GM12892 (cell line): ENCODE measurements at regions not wholly inside any gene's neighbourhood (a gene's known extent, or its start where the extent isn't known, plus 50 kb on each side); places are given as distances from the start of the nearest gene placed in this dataset.
"Not testable (repeated sequence)": the region's sequence is repeated elsewhere in the genome, so short reads cannot be mapped to it uniquely, and the experiment has no call there.

Source experiments
- DNase-seq: peaks from one replicate; pipeline ENCODE4 v3.0.0; 2011; ENCODE audit not compliant: insufficient read length
- FAIRE-seq: peaks from 2 replicates; lab custom pipeline; 2011; peaks lifted over from hg19 to GRCh38; lab: Jason Lieb, UNC
- POLR2A ChIP-seq: IDR thresholded peaks from 2 replicates; pipeline ENCODE4 v1.6.1; 2011; ENCODE audit warnings: low read depth, low read length, control low read depth
- POLR2AphosphoS5 ChIP-seq: IDR thresholded peaks from 2 replicates; pipeline ENCODE4 v1.6.1; 2011; ENCODE audit warnings: low read depth, low read length, control low read depth
- TAF1 ChIP-seq: IDR thresholded peaks from 2 replicates; pipeline ENCODE4 v1.6.1; 2011; ENCODE audit warnings: low read depth, mild to moderate bottlenecking, control low read depth, low read length, borderline replicate concordance

DNA sequence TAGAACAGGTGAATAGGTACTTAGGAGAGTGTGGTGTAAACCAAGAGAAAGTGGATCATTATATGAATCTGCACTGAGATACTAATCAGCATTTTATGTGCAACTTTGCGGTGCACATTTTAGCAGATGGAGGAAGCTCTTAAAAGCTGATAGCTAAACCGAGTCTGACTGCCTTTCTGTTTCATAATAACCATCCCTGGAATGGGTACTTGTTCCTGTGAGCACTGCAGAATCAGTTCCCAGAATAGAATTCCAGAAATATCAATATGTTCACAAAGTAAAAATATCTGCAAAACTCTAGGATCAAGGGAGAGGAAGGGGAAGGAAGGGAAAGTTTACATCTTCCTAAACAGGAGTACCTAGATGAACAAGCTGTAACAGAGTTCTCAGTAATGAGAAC, 432.2 kb upstream of the HNRNPA3 start:
- DNase-seq = no peak
- no peak for FAIRE-seq
- TF ChIP-seq TAF1 (no peak), POLR2A (no peak), POLR2AphosphoS5 (no peak)

DNA sequence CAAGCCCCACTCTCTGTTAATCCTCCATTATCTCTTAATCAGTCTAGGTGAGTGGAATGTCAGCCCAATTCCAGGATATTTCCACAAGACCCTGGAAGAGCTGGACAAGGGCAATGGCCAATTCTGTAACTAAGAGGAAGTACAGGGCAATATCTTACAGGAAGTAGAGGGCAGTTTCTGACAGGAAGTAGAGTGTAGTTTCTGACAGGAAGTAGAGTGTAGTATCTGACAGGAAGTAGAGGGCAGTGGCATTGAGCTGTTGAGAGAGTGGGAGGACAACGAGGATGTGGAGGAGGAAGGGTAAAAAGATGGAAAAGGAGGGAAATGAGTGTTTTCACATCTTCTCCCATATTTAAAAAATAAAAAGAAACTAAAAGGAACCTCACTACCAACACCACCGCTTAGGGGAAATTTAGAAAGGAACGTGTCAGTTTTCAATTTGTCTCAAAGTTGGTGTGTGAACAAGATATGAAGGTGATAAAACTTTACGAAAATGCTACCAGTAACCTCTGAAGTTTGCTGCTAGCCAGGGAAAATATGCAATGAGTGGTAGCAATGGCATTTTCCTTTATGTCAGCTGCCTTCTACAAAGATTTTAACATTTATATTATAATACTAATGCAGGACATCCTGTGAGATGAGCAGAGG, 430.9 kb upstream of the HNRNPA3 start:
- DNase-seq (no peak), FAIRE-seq (no peak)
- TF ChIP-seq TAF1 (no peak), POLR2AphosphoS5 (no peak), POLR2A (no peak)

DNA sequence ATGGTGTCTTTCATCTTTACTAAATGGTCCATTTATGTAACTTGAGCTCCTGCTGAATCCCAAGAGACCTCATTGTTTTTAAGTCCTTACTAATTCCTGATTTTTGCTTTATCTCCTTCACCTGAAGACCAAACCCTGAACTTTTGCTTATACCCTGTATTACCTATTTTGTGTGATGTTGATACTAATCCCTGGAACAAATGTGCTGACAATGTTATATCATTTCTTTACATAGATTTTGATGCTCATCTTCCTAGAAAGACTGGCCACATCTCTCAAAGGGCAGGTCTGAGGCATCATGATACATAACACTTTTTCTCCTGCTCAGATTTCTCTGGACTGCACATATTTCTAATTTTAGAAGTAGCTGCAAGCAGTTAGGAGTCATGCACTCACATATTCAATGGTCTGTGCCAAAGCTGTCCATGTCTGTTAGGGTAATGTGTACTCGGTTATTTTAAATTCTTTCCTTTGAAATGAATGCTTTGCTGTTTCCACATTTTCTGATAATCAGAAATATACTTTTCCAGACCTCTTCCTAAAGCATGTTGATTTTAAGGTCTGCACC, 427.9 kb upstream of the HNRNPA3 start:
- no peak for FAIRE-seq
- TF ChIP-seq POLR2A (no peak), TAF1 (no peak), POLR2AphosphoS5 (no peak)
- DNase-seq = no peak

DNA sequence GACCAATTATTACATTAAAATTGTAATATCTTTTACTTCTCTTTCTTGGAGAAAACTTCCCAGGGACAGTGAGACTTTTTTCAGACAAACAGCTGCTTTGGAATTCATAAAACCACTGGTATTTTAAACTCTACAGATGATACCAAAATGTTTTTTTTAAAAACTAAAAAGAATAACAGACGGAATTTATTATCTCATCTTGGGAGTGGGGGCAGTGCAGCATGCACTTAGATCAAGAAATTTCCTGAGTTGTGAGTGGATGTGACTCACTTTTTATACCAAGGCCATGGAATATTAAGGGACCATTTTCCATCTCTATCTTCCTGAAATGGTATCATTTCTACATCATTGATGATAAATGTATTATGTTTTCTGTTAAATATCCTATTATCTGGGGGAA, 422.8 kb upstream of the HNRNPA3 start:
- DNase-seq (no peak), FAIRE-seq (no peak)
- TF ChIP-seq POLR2AphosphoS5 (no peak), POLR2A (no peak), TAF1 (no peak)

DNA sequence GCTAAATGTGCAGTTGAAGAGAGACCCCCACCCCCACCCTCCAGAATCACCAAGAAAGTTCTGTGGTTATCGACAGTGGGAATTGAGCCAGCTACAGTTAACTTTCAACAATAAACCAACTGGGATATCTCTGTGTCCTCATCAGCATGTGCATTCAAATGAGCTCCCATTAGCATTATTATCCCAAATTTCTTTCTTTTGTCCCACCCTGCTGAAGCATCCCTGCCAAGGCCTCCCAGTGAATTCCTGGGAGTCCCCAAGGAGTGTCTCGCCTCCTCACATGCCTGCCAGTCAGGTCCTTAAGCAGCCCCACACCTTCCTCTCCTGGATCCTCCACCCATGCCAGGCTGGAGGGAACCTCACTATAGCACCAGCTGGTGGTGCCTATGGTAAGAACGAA, 422.1 kb upstream of the HNRNPA3 start:
- FAIRE-seq (no peak), DNase-seq (no peak)
- TF ChIP-seq POLR2AphosphoS5 = no peak
- no peak for TF ChIP-seq POLR2A
- no peak for TF ChIP-seq TAF1

DNA sequence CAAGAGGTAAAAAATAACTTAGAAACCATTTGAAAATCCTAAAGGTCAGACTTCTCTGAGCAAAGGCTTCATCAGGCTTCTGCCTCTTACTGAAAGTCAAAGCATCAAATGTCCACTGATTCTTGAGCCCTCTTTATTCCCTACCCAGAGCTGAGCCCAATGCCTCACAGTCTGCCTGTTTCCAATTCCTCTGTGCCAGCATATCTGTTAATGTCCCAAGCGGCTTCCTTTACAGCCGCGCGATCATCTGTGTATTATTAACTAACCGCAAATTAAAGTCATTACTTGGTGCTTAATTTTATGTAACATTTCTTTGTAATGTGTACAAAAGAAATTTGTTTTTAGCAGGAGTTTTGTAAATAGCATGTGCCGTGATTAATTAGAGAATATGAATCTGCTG, 418.8 kb upstream of the HNRNPA3 start:
- no peak for TF ChIP-seq POLR2AphosphoS5
- TF ChIP-seq TAF1 = no peak
- no peak for TF ChIP-seq POLR2A
- DNase-seq (no peak), FAIRE-seq (no peak)

DNA sequence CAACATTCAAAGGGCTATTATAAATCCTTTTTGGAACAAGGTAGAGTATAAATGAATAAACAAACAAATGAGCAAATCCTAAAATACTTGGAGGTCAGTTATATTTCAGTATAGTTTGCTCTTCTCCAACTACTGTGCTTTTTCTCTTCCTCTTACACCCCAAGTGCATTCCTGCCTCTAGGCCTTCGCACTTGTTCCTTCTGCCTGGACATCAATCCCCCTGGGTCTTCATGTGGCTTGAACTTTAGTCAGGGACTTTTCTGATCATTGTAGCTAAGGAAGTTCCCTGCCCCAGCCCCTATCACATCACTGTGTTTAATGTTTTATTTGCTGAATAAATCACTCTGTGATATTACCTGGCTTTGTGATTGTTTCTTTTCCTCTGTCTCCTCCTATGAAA, 418.2 kb upstream of the HNRNPA3 start:
- FAIRE-seq (no peak), DNase-seq (no peak)
- TF ChIP-seq POLR2A (no peak), TAF1 (no peak), POLR2AphosphoS5 (no peak)

DNA sequence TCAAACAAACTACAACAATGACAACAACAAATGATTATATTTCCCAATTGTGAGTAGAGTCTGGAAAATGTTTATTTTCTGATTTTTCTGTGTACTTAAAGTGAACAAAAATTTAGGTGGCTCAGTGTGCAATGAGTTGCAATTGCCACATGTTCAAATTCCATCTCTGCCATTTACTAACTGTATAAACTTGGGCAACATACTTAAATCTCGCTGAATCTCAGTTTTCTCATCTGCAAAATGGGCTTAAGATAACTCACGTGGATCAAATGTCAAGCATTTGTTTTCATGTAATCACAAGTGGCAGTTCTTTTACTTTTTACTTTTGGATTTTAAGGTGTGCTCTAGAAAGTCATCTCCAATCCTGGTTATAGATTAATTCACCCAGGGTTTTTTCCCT, 416.8 kb upstream of the HNRNPA3 start:
- FAIRE-seq = no peak
- DNase-seq = no peak
- TF ChIP-seq POLR2AphosphoS5 = no peak
- TF ChIP-seq POLR2A = no peak
- no peak for TF ChIP-seq TAF1

DNA sequence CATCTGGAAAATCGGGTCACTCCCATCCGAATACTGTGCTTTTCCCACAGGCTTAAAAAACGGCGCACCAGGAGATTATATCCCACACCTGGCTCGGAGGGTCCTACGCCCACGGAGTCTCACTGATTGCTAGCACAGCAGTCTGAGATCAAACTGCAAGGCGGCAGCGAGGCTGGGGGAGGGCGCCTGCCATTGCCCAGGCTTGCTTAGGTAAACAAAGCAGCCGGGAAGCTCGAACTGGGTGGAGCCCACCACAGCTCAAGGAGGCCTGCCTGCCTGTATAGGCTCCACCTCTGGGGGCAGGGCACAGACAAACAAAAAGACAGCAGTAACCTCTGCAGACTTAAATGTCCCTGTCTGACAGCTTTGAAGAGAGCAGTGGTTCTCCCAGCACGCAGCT, 415.9 kb upstream of the HNRNPA3 start:
- DNase-seq = not testable (repeated sequence)

DNA sequence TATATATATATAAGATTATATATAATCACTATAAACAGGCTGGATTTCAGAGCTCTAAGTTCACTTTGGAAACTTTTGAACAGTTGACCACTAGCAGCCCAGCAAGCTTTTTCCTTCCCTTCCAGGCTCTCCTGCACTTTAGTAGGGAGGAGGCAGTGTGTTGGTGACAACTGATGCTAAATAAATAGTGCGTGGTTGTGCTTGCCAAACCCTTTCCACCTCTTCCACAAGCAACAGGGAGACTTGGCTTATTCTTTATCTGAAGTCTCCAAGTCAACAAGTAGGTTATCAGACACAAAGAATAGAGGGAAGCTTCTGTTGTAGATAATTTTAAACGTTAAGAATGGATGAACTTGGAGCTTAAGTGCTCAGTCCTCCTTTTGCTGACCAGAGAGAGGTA, 408.2 kb upstream of the HNRNPA3 start:
- TF ChIP-seq POLR2A (no peak), TAF1 (no peak), POLR2AphosphoS5 (no peak)
- no peak for FAIRE-seq
- no peak for DNase-seq

More for the DNA sequence above, 415.9 kb upstream of the HNRNPA3 start:
- FAIRE-seq = not testable (repeated sequence)

DNA sequence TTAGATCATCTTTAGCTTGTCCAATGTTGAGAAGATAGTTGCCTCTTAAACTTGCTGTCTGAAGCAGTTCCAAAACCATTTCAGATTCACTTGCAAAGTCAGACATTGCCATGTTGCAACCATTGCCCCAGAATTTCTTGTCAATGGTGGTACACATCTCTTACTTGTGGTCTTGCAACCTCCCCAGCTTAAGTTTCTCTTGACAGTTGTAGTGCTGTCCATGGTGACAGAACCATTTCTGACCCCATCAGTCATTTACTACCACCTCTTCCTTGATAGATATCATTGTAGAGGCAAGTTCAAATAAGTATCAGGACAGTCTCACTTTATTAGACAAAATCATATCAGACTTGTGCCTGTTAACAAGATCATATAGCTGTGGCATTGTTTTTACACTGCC, 407.2 kb upstream of the HNRNPA3 start:
- TF ChIP-seq POLR2A = no peak
- no peak for TF ChIP-seq POLR2AphosphoS5
- TF ChIP-seq TAF1 = no peak
- FAIRE-seq (no peak), DNase-seq (no peak)

DNA sequence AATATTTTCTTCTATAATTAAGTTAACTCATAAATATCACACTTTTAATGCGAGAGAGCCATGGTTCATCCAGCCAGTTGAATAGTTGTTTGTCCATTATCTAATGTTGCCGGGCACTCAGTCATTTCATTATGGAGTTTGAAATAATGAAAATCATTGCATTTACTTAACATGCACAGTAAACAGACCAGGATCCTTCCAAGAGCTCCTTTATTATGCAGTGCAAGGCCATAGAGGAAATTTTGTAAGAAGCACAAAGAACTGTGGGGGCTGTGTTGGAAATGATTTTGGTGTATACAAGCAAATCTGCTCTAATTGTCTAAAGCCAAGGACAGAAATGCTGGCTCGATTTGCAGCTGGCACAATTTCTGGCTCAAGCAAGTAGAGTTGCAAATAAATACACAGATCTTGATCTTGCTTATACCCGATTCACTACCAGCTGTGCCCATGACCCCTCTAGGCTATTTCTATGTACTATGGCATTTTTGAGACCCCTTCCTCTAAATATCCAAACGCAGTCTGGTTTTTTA, 400.3 kb upstream of the HNRNPA3 start:
- TF ChIP-seq POLR2AphosphoS5 (no peak), POLR2A (no peak), TAF1 (no peak)
- FAIRE-seq (no peak), DNase-seq (no peak)

DNA sequence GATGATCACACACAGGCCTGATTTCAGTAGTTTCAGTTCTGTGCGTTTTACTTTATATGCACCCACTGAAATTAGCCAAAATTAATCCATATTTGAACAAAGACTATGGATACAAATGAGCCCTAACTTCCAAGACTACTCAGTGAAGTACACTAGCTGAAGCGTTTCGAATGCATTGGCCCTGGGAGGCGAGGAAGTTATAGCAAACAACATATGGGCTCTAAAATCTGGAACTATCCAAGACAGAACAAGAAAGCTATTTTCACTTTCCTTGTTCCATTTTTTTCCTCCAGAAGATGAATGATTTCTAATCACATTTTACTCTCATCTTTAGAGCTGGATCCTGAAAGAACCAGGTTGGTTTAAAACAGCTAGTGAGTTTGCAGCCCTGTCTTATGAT, 399.4 kb upstream of the HNRNPA3 start:
- DNase-seq (no peak), FAIRE-seq (no peak)
- TF ChIP-seq POLR2AphosphoS5 (no peak), POLR2A (no peak), TAF1 (no peak)
